MCF 10A (cell line): ENCODE measurements at regions not wholly inside any gene's neighbourhood (a gene's known extent, or its start where the extent isn't known, plus 50 kb on each side); places are given as distances from the start of the nearest gene placed in this dataset.

Experiments used
- BruUV-seq: library from RNA; stranded (reverse); fragments of 400-500 nt; replicated peaks from 2 replicates; lab custom pipeline; 2021; lab: Mats Ljungman, UMichigan
- CTCF ChIA-PET: fragments of 300-600 bp; sonication (Branson Sonifier 250); formaldehyde crosslinking; extraction: SDS; loops from one replicate; lab custom pipeline; 2021; ENCODE audit warnings: antibody characterized with exemption, inconsistent platforms; lab: Yijun Ruan, JAX
- POLR2A ChIA-PET: fragments of 300-600, 350-650 bp; sonication (Branson Sonifier 250); formaldehyde crosslinking; extraction: SDS; loops from one replicate; lab custom pipeline; 2020; ENCODE audit warnings: antibody characterized with exemption, inconsistent platforms; lab: Yijun Ruan, JAX
- DNase-seq: peaks from one replicate; pipeline ENCODE4 v3.0.0-alpha.2; 2018; ENCODE audit not compliant: unreplicated experiment
- H3K27ac Mint-ChIP-seq: one replicate; pipeline ENCODE4 v1.8.0; 2022; ENCODE audit warnings: mild to moderate bottlenecking, low read depth, mixed read lengths; ENCODE audit not compliant: unreplicated experiment
- H3K27me3 Mint-ChIP-seq: one replicate; pipeline ENCODE4 v1.8.0; 2022; ENCODE audit warnings: mixed read lengths; ENCODE audit not compliant: insufficient read depth, unreplicated experiment
- H3K36me3 Mint-ChIP-seq: one replicate; pipeline ENCODE4 v1.8.0; 2022; ENCODE audit warnings: mild to moderate bottlenecking, moderate library complexity, mixed read lengths; ENCODE audit not compliant: insufficient read depth, unreplicated experiment
- H3K4me1 Mint-ChIP-seq: one replicate; pipeline ENCODE4 v1.8.0; 2022; ENCODE audit warnings: mixed read lengths; ENCODE audit not compliant: insufficient read depth, unreplicated experiment
- H3K4me3 Mint-ChIP-seq: one replicate; pipeline ENCODE4 v1.8.0; 2022; ENCODE audit warnings: mild to moderate bottlenecking, moderate library complexity, mixed read lengths; ENCODE audit not compliant: unreplicated experiment
- H3K9me3 Mint-ChIP-seq: one replicate; pipeline ENCODE4 v1.8.0; 2022; ENCODE audit warnings: mixed read lengths; ENCODE audit not compliant: unreplicated experiment
- intact Hi-C: fragments of 100-400 bp; cut with micrococcal nuclease; formaldehyde crosslinking; loops from 2 replicates; pipeline ENCODE4 v1.14.1; 2022
- TF ChIP-seq, protein P1 (sequence below): fragments of 200-600 bp; IDR thresholded peaks from one replicate; pipeline ENCODE4 v1.8.0; 2022; ENCODE audit warnings: antibody characterized with exemption, mild to moderate bottlenecking; ENCODE audit not compliant: unreplicated experiment

DNA sequence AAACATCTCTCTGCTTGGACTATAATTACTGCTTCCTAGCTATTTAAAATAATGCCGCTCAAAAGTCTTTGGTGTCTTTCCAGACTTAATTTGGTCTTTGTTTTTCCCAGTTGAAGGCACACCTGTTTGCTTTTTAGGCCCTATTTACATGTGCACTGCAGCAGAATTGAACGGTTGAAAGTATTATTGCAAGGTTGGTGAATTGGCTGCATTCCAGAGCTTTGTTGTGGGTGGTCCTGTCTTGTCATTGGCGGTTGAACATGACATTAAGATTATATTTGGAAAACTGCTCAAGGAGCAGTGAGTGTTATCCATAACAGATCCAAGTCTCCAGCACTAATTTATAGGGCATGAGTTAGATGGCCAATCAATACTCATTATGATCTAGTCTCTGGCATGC lies 656.3 kb downstream of the PTPRC start:
- TF ChIP-seq, protein P1, sequence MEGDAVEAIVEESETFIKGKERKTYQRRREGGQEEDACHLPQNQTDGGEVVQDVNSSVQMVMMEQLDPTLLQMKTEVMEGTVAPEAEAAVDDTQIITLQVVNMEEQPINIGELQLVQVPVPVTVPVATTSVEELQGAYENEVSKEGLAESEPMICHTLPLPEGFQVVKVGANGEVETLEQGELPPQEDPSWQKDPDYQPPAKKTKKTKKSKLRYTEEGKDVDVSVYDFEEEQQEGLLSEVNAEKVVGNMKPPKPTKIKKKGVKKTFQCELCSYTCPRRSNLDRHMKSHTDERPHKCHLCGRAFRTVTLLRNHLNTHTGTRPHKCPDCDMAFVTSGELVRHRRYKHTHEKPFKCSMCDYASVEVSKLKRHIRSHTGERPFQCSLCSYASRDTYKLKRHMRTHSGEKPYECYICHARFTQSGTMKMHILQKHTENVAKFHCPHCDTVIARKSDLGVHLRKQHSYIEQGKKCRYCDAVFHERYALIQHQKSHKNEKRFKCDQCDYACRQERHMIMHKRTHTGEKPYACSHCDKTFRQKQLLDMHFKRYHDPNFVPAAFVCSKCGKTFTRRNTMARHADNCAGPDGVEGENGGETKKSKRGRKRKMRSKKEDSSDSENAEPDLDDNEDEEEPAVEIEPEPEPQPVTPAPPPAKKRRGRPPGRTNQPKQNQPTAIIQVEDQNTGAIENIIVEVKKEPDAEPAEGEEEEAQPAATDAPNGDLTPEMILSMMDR, result no peak
- H3K27me3 Mint-ChIP-seq, result no peaks in the 10 kb centered on the region
- peaks cover 9% of the 10 kb centered on the region for H3K4me1 Mint-ChIP-seq
- CTCF ChIA-PET, result interaction anchor here (0.6 kb wide), 1 partner anchor 10 kb away, joined by 3 read pairs; no protein-coding TSS in a partner anchor
- no peak overlapping the region for H3K27ac Mint-ChIP-seq
- no peak for DNase-seq
- no TSS peak for BruUV-seq
- no peaks in the 10 kb centered on the region for H3K9me3 Mint-ChIP-seq
- POLR2A ChIA-PET, result no interaction called here
- no peak overlapping the region for H3K4me3 Mint-ChIP-seq
- intact Hi-C loops, result no loop called here
- no peaks in the 10 kb centered on the region for H3K36me3 Mint-ChIP-seq

DNA sequence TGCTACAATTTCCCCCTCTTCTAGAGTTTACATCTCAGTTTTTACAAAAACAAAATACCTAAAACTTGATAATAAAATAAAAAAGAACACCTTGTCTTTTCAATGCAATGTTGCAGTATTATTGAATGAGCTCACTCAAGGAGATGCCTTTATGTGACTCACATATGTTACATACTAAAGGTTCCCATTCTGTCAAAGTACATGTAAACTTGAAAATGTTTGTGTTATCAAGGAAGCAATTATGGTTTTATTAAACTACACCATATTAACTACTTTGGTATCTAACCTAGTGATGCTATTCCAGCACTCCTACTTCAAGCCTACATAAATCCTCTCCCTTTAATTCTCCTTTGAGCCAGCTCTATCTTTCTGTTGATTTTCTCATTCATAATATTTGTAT lies 658.3 kb downstream of the PTPRC start:
- ChIA-PET CTCF (interaction anchor here (0.6 kb wide), 1 partner anchor 23 kb away, joined by 3 read pairs; no protein-coding TSS in a partner anchor), POLR2A (no interaction called here)
- no peaks in the 10 kb centered on the region for H3K36me3 Mint-ChIP-seq
- DNase-seq, result no peak
- H3K4me3 Mint-ChIP-seq, result no peak overlapping the region
- intact Hi-C loops, result no loop called here
- TF ChIP-seq, protein P1, result no peak
- BruUV-seq, result no TSS peak
- no peak overlapping the region for H3K27ac Mint-ChIP-seq
- H3K27me3 Mint-ChIP-seq, result no peaks in the 10 kb centered on the region
- H3K9me3 Mint-ChIP-seq, result no peaks in the 10 kb centered on the region
- peaks cover 11% of the 10 kb centered on the region for H3K4me1 Mint-ChIP-seq

DNA sequence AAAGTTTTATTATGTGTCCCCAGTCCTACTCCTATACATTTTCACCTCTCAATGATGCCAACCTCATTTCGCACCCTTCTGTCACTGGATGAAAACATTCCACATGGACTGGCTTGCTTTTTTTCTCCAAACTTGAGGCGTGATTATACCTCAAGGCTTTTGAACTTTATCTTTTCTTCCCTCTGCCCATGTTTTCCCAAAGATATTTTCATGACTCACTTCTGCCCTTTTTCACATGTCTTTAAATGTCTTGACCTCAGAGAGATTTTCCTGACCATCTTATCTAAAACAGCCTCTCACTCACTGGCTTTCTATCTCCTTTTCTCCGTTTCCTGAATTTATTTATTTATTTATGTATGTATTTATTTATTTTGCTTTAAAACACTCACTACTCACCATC lies 659.0 kb downstream of the PTPRC start:
- Mint-ChIP-seq H3K4me1 (peaks cover 18% of the 10 kb centered on the region), H3K9me3 (no peaks in the 10 kb centered on the region), H3K4me3 (no peak overlapping the region), H3K27ac (no peak overlapping the region), H3K36me3 (no peaks in the 10 kb centered on the region), H3K27me3 (no peaks in the 10 kb centered on the region)
- POLR2A ChIA-PET, result interaction anchor here (0.7 kb wide), 1 partner anchor 1226 kb away, joined by 3 read pairs; no protein-coding TSS in a partner anchor
- intact Hi-C loops, result no loop called here
- BruUV-seq, result no TSS peak
- no peak for DNase-seq
- TF ChIP-seq, protein P1, result no peak
- CTCF ChIA-PET, result no interaction called here

DNA sequence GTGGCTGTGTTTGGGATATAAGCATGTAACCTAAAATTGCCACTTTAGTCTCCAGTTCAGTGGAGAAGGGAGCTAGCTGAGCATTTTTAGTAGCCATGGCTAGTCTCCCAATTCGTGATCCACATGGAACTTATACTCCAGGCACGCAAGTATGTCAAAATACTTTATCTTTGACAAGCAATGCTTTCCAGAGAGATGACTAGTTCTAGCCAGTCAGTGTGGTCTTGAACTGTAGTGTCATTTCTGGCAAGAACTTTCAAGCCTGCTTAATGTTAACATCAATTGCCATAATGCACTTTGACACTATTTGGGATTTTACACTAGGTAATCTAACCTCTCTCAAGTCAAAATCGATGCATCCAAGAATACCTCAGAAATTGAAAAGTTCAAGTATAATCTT lies 660.0 kb downstream of the PTPRC start:
- Mint-ChIP-seq H3K36me3 (no peaks in the 10 kb centered on the region), H3K4me1 (peaks cover 18% of the 10 kb centered on the region), H3K27ac (no peak overlapping the region), H3K4me3 (no peak overlapping the region), H3K9me3 (no peaks in the 10 kb centered on the region), H3K27me3 (no peaks in the 10 kb centered on the region)
- TF ChIP-seq, protein P1, result no peak
- POLR2A ChIA-PET, result no interaction called here
- DNase-seq, result no peak
- CTCF ChIA-PET, result no interaction called here
- BruUV-seq, result no TSS peak
- intact Hi-C loops, result no loop called here
